ENCODE measurements at regions not wholly inside any gene's neighbourhood (a gene's known extent, or its start where the extent isn't known, plus 50 kb on each side); places are given as distances from the start of the nearest gene placed in this dataset.

DNA sequence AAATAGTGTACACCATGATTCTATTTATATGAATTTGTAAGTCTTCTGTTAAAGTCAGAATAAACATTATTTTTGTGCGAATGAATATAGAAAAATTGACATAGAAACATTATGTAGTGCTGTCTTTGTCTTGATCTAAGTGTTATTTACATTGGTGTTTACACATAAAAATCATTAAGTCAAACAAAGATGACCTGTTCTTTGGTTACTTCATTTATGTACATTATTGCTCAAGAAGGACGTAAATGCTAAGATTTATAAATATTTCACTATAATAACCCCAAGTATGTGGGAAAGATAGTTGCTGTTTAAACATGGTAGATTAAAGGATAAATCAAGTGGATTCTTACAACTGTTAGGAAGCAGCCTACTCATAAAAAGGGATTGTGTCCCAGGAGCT is 536.8 kb upstream of the DSEL start:
- no peak overlapping the region for H2BK15ac ChIP-seq (ENCODE audit: low read length)
- no peak overlapping the region for H3K23ac ChIP-seq (ENCODE audit: insufficient read length)
- no peak overlapping the region for H3K9ac ChIP-seq (replicated peaks in 1 of 4; ENCODE audit: extremely low read depth in 1 of 4, low read depth in 3 of 4, low read length in 3 of 4)
- 91% methylated on average over 2 of the region's 2 CpGs; no CpG with 5 or more reads in 1 of the 2 experiments for WGBS, 2 experiments (ENCODE audit: extremely low coverage in 1 of 2, insufficient coverage in 1 of 2, insufficient read length in 1 of 2, insufficient replicate concordance in 2 of 2, low coverage in 1 of 2, low lambda C conversion rate in 2 of 2, missing lambda C conversion rate in 1 of 2)
- H3K23me2 ChIP-seq (ENCODE audit: low read depth, low read length): no peaks in the 10 kb centered on the region
- H3K18ac ChIP-seq (ENCODE audit: extremely low read depth, low read length): no peak overlapping the region
- H2BK120ac ChIP-seq (replicated peaks; ENCODE audit: low read depth, low read length): no peak overlapping the region
- no peak overlapping the region for H3K4me2 ChIP-seq (ENCODE audit: insufficient read depth in 1 of 2, low read depth in 2 of 2, low read length in 2 of 2)
- FAIRE-seq (no peak), DNase-seq (ENCODE audit: low read depth in 1 of 2, low spot score in 2 of 2) (no peak)
- no peaks in the 10 kb centered on the region for H4K20me1 ChIP-seq (replicated peaks in 1 of 2; ENCODE audit: control insufficient read depth in 1 of 2, insufficient read depth in 2 of 2, low read length in 2 of 2)
- no peak overlapping the region for H2BK20ac ChIP-seq (ENCODE audit: low read length)
- no peaks in the 10 kb centered on the region for H3K79me2 ChIP-seq (ENCODE audit: control insufficient read depth in 1 of 2, insufficient read depth in 2 of 2, low read length in 2 of 2)
- H4K5ac ChIP-seq (ENCODE audit: insufficient read length, low read depth, low read length): no peak overlapping the region
- no peak overlapping the region for H2BK5ac ChIP-seq (ENCODE audit: low read depth, low read length)
- TF ChIP-seq, protein P1, sequence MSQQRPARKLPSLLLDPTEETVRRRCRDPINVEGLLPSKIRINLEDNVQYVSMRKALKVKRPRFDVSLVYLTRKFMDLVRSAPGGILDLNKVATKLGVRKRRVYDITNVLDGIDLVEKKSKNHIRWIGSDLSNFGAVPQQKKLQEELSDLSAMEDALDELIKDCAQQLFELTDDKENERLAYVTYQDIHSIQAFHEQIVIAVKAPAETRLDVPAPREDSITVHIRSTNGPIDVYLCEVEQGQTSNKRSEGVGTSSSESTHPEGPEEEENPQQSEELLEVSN (IDR thresholded peaks at IDR 0.05): no peak
- TF ChIP-seq POU5F1 (IDR thresholded peaks at IDR 0.05; ENCODE audit: low read depth, low read length) (no peak), EZH2 (IDR thresholded peaks at IDR 0.05; ENCODE audit: low read depth, low read length, severe bottlenecking) (no peak), NRF1 (IDR thresholded peaks at IDR 0.05; ENCODE audit: low read depth, low read length) (no peak)
- H3K36me3 ChIP-seq (ENCODE audit: control insufficient read depth in 2 of 4, insufficient read depth in 4 of 4, low read length in 3 of 4): no peaks in the 10 kb centered on the region
- ChIA-PET CTCF (ENCODE audit: partially characterized antibody) (no interaction called here), POLR2A (ENCODE audit: partially characterized antibody) (no interaction called here)
- no peak overlapping the region for H2BK12ac ChIP-seq (ENCODE audit: low read depth, low read length)
- H3K27me3 ChIP-seq (replicated peaks in 1 of 4; ENCODE audit: control insufficient read depth in 3 of 4, extremely low read depth in 1 of 4, insufficient read depth in 3 of 4, low read length in 3 of 4): no peaks in the 10 kb centered on the region
- no peak overlapping the region for H3K4ac ChIP-seq (replicated peaks; ENCODE audit: insufficient read length, low read depth, low read length)
- no peak overlapping the region for H3K14ac ChIP-seq (ENCODE audit: insufficient read length)
- H3K9me3 ChIP-seq (ENCODE audit: insufficient read depth in 2 of 2, low read depth in 1 of 2, low read length in 1 of 2): no peaks in the 10 kb centered on the region
- H3K56ac ChIP-seq (replicated peaks; ENCODE audit: insufficient read length, low read depth, low read length): no peak overlapping the region
- H2AK5ac ChIP-seq (ENCODE audit: low read depth, low read length): no peak overlapping the region
- no peak overlapping the region for H4K91ac ChIP-seq (replicated peaks; ENCODE audit: insufficient read length, low read length)
- H3K4me3 ChIP-seq (ENCODE audit: extremely low read depth in 1 of 4, insufficient read depth in 2 of 4, low read depth in 3 of 4, low read length in 4 of 4): no peak overlapping the region
- H3K27ac ChIP-seq (ENCODE audit: low read depth, low read length): no peak overlapping the region
- peaks cover 0 to 3% (median 0%) of the 10 kb centered on the region in 4 experiments; a peak in 2 of 7 replicates for H3K4me1 ChIP-seq (replicated peaks in 1 of 4; ENCODE audit: control insufficient read depth in 3 of 4, insufficient read depth in 4 of 4, low read length in 3 of 4)
- H4K8ac ChIP-seq (ENCODE audit: extremely low read depth, insufficient read depth, low read length): no peak overlapping the region
- H2AFZ ChIP-seq (ENCODE audit: low read length): no peak overlapping the region
- no peaks in the 10 kb centered on the region for H3K79me1 ChIP-seq (ENCODE audit: low read depth, low read length)
